ENCODE measurements at regions not wholly inside any gene's neighbourhood (a gene's known extent, or its start where the extent isn't known, plus 50 kb on each side); places are given as distances from the start of the nearest gene placed in this dataset.

- TF ChIP-seq SIN3A (IDR thresholded peaks at IDR 0.05; ENCODE audit: borderline replicate concordance, insufficient read depth, low read length) (no peak), FOXP2 (optimal IDR thresholded peaks at IDR 0.05; ENCODE audit: borderline replicate concordance, extremely low read depth, extremely low read length, insufficient read depth) (no peak), TAF1 (IDR thresholded peaks at IDR 0.05; ENCODE audit: borderline replicate concordance, insufficient read depth, low read length) (no peak), REST (IDR thresholded peaks at IDR 0.05; ENCODE audit: insufficient read depth in 1 of 2, low read depth in 2 of 2, low read length in 2 of 2) (no peak), POLR2AphosphoS5 (IDR thresholded peaks at IDR 0.05; ENCODE audit: low read depth, low read length) (no peak)
Observed at GRCh38 chr20:20946122-20946759, 159.9 kb downstream of the LINC00237 start.

GRCh38 chr20:20941468-20941889 is 164.7 kb downstream of the LINC00237 start:
- TF ChIP-seq REST (IDR thresholded peaks at IDR 0.05; ENCODE audit: insufficient read depth in 1 of 2, low read depth in 2 of 2, low read length in 2 of 2): no peak
- TF ChIP-seq FOXP2 (optimal IDR thresholded peaks at IDR 0.05; ENCODE audit: borderline replicate concordance, extremely low read depth, extremely low read length, insufficient read depth): no peak
- TF ChIP-seq SIN3A (IDR thresholded peaks at IDR 0.05; ENCODE audit: borderline replicate concordance, insufficient read depth, low read length): no peak
- TF ChIP-seq TAF1 (IDR thresholded peaks at IDR 0.05; ENCODE audit: borderline replicate concordance, insufficient read depth, low read length): no peak
- no peak for TF ChIP-seq POLR2AphosphoS5 (IDR thresholded peaks at IDR 0.05; ENCODE audit: low read depth, low read length)

GRCh38 chr20:20939006-20939405 is 167.2 kb downstream of the LINC00237 start:
- TF ChIP-seq POLR2AphosphoS5 (IDR thresholded peaks at IDR 0.05; ENCODE audit: low read depth, low read length): no peak
- TF ChIP-seq FOXP2 (optimal IDR thresholded peaks at IDR 0.05; ENCODE audit: borderline replicate concordance, extremely low read depth, extremely low read length, insufficient read depth): no peak
- no peak for TF ChIP-seq TAF1 (IDR thresholded peaks at IDR 0.05; ENCODE audit: borderline replicate concordance, insufficient read depth, low read length)
- TF ChIP-seq REST (IDR thresholded peaks at IDR 0.05; ENCODE audit: insufficient read depth in 1 of 2, low read depth in 2 of 2, low read length in 2 of 2): no peak
- TF ChIP-seq SIN3A (IDR thresholded peaks at IDR 0.05; ENCODE audit: borderline replicate concordance, insufficient read depth, low read length): no peak

- TF ChIP-seq POLR2AphosphoS5 (IDR thresholded peaks at IDR 0.05; ENCODE audit: low read depth, low read length) (no peak), SIN3A (IDR thresholded peaks at IDR 0.05; ENCODE audit: borderline replicate concordance, insufficient read depth, low read length) (no peak), TAF1 (IDR thresholded peaks at IDR 0.05; ENCODE audit: borderline replicate concordance, insufficient read depth, low read length) (no peak), FOXP2 (optimal IDR thresholded peaks at IDR 0.05; ENCODE audit: borderline replicate concordance, extremely low read depth, extremely low read length, insufficient read depth) (no peak), REST (IDR thresholded peaks at IDR 0.05; ENCODE audit: insufficient read depth in 1 of 2, low read depth in 2 of 2, low read length in 2 of 2) (no peak)
Observed at GRCh38 chr20:20938599-20938998, 167.6 kb downstream of the LINC00237 start.
